GM21576 (cell line): ENCODE measurements at regions not wholly inside any gene's neighbourhood (a gene's known extent, or its start where the extent isn't known, plus 50 kb on each side); places are given as distances from the start of the nearest gene placed in this dataset.

Source experiments
- ATAC-seq: cut with Tn5 transposase; IDR thresholded peaks from one replicate; pipeline ENCODE4 v1.9.1; 2021; ENCODE audit warnings: mild to moderate bottlenecking, moderate library complexity; ENCODE audit not compliant: unreplicated experiment

- ATAC-seq: no peak
Measured at GRCh38 chr13:22112956-22113745, 442.3 kb downstream of the FGF9 start.

- peak; percentile 86 for ATAC-seq
Measured at GRCh38 chr13:22114630-22115311, 443.9 kb downstream of the FGF9 start.

- no peak for ATAC-seq
Measured at GRCh38 chr13:22118158-22118557, 447.3 kb downstream of the FGF9 start.

GRCh38 chr13:22120646-22121045 lies 449.8 kb downstream of the FGF9 start:
- no peak for ATAC-seq

- no peak for ATAC-seq
Measured at GRCh38 chr13:22121146-22121739, 450.4 kb downstream of the FGF9 start.

GRCh38 chr13:22126433-22127021 lies 455.7 kb downstream of the FGF9 start:
- ATAC-seq: peak; percentile 92

GRCh38 chr13:22127277-22128164 lies 456.6 kb downstream of the FGF9 start:
- ATAC-seq: no peak

GRCh38 chr13:22128441-22129408 lies 457.9 kb downstream of the FGF9 start:
- ATAC-seq: no peak

GRCh38 chr13:22130254-22130653 lies 459.4 kb downstream of the FGF9 start:
- ATAC-seq: no peak

- no peak for ATAC-seq
Measured at GRCh38 chr13:22134261-22134660, 463.4 kb downstream of the FGF9 start.

GRCh38 chr13:22135446-22135845 lies 464.6 kb downstream of the FGF9 start:
- ATAC-seq: no peak

GRCh38 chr13:22137361-22138050 lies 466.6 kb downstream of the FGF9 start:
- ATAC-seq: no peak

- ATAC-seq: no peak
Measured at GRCh38 chr13:22138947-22139346, 468.1 kb downstream of the FGF9 start.

GRCh38 chr13:22141716-22142115 lies 470.8 kb downstream of the FGF9 start:
- ATAC-seq: no peak

GRCh38 chr13:22143671-22144070 lies 472.8 kb downstream of the FGF9 start:
- ATAC-seq: no peak

GRCh38 chr13:22144806-22145205 lies 473.9 kb downstream of the FGF9 start:
- ATAC-seq: no peak

- no peak for ATAC-seq
Measured at GRCh38 chr13:22148187-22148586, 477.3 kb downstream of the FGF9 start.

GRCh38 chr13:22152751-22153150 lies 481.9 kb downstream of the FGF9 start:
- ATAC-seq: no peak

GRCh38 chr13:22154041-22154440 lies 483.2 kb downstream of the FGF9 start:
- no peak for ATAC-seq
